ENCODE measurements at regions not wholly inside any gene's neighbourhood (a gene's known extent, or its start where the extent isn't known, plus 50 kb on each side); places are given as distances from the start of the nearest gene placed in this dataset.

- TF ChIP-seq POLR2AphosphoS5 (IDR thresholded peaks at IDR 0.05; ENCODE audit: borderline replicate concordance, low read depth, low read length) (no peak), EZH2 (IDR thresholded peaks at IDR 0.05) (no peak)
Measured at GRCh38 chr17:62300697-62301096, 79.7 kb upstream of the EFCAB3 start.

Data from SK-N-MC (cell line).